Psoas muscle (tissue), 7 donors: ENCODE measurements at regions not wholly inside any gene's neighbourhood (a gene's known extent, or its start where the extent isn't known, plus 50 kb on each side); places are given as distances from the start of the nearest gene placed in this dataset.

Experiments used
- ATAC-seq, 4 donors: fragments of 200-7000 bp; cut with Tn5 transposase; one replicate each; pipeline ENCODE4 v1.9.1; 2020; ENCODE audit warnings: moderate library complexity in 3 of 4, mild to moderate bottlenecking in 2 of 4
- DNase-seq, 2 donors: peaks; one replicate each; pipeline ENCODE4 v3.0.0-alpha.2; 2020
- H3K27ac ChIP-seq: fragments of 200-600 bp; one replicate; pipeline ENCODE4 v1.8.0; 2022
- H3K27me3 ChIP-seq, 3 donors: fragments of 200-600 bp in 1 of 3; one replicate each; pipeline versions ENCODE4 v1.6.1 to v1.8.0; 2013 to 2022; ENCODE audit warnings: low read length in 2 of 3, mild to moderate bottlenecking in 2 of 3, moderate library complexity in 1 of 3; ENCODE audit not compliant: insufficient read depth in 3 of 3
- H3K36me3 ChIP-seq, 2 donors: fragments of 200-600 bp in 1 of 2; one replicate each; pipeline versions ENCODE4 v1.6.1 to v1.8.0; 2013 to 2022; ENCODE audit warnings: low read depth in 1 of 2, mild to moderate bottlenecking in 1 of 2, moderate library complexity in 1 of 2; ENCODE audit not compliant: insufficient read depth in 1 of 2
- H3K4me1 ChIP-seq: fragments of 200-600 bp; one replicate; pipeline ENCODE4 v1.8.0; 2022
- H3K4me3 ChIP-seq: fragments of 200-600 bp; one replicate; pipeline ENCODE4 v1.8.0; 2022; ENCODE audit warnings: mild to moderate bottlenecking
- H3K9me3 ChIP-seq: fragments of 200-600 bp; one replicate; pipeline ENCODE4 v1.8.0; 2022
- CTCF ChIP-seq: fragments of 200-600 bp; IDR thresholded peaks from one replicate; pipeline ENCODE4 v1.8.0; 2022; ENCODE audit warnings: antibody characterized with exemption
- WGBS, 3 donors: extraction: QIAGEN DNeasy Blood & Tissue Kit; methylation state at CpG; one replicate each; pipeline versions ENCODE4 v1.1.6 to v1.1.7; 2013; 5-methylcytosine and 5-hydroxymethylcytosine counted together
- intact Hi-C, 2 donors: fragments of 100-400 bp; cut with DNase I; formaldehyde crosslinking; loops; one replicate each; pipeline versions ENCODE4 v1.11.0 to v1.14.2; 2022
- donor health status: healthy with polysubstance abuse.
- donor health status: DM: no; HTN: no; CAD: no; lungs with moderate emphysema.
- donor health status: Bipolar disorder and iron deficiency.
- donor health status: healthy.
- donor health status: DM: yes; HTN: yes; CAD: no.
- donor health status: DM: no; HTN: no; CAD: no.
- donor health status: DM: yes; HTN: yes; CAD: no.

GRCh38 chr3:194001728-194002459 is 134.1 kb upstream of the HES1 start:
- no peak for TF ChIP-seq CTCF
- Histone ChIP-seq H3K27ac (peak overlapping the region; percentile 88), H3K27me3 (no peaks in the 10 kb centered on the region), H3K9me3 (no peaks in the 10 kb centered on the region), H3K4me1 (peaks cover 59% of the 10 kb centered on the region), H3K4me3 (no peak overlapping the region), H3K36me3 (no peaks in the 10 kb centered on the region)
- 87 to 89% (median 88%) methylated on average over 20 of the region's 20 CpGs for WGBS, 3 donors
- ATAC-seq, result no peak
- intact Hi-C loops, result loop anchor here (5.0 to 10.0 kb wide), 5 partner anchors 45 to 313 kb away; no protein-coding TSS in a partner anchor
- DNase-seq, result no peak

GRCh38 chr3:194003114-194004057 is 132.6 kb upstream of the HES1 start:
- no peaks in the 10 kb centered on the region for H3K9me3 ChIP-seq
- H3K4me1 ChIP-seq, result peaks cover 47% of the 10 kb centered on the region
- H3K27ac ChIP-seq, result peak overlapping the region; percentile 88
- DNase-seq, result peak; percentile 89 to 95
- H3K4me3 ChIP-seq, result peak overlapping the region; percentile 60
- TF ChIP-seq CTCF, result no peak
- no peaks in the 10 kb centered on the region for H3K27me3 ChIP-seq
- H3K36me3 ChIP-seq, result no peaks in the 10 kb centered on the region
- WGBS, 3 donors, result 5 to 6% (median 5%) methylated on average over 54 to 58 of the region's 58 CpGs
- intact Hi-C loops, result loop anchor here (5.0 to 10.0 kb wide), 5 partner anchors 44 to 311 kb away; no protein-coding TSS in a partner anchor
- peak; percentile 78 to 91 (median 82) for ATAC-seq

- no peak overlapping the region for H3K4me3 ChIP-seq
- DNase-seq (no peak), ATAC-seq (no peak)
- no peak for TF ChIP-seq CTCF
- intact Hi-C loops, result loop anchor here in 1 of 2 donors (10.0 kb wide), 3 partner anchors 221 to 309 kb away; no protein-coding TSS in a partner anchor
- no peaks in the 10 kb centered on the region for H3K36me3 ChIP-seq
- H3K27ac ChIP-seq, result no peak overlapping the region
- no peaks in the 10 kb centered on the region for H3K9me3 ChIP-seq
- H3K4me1 ChIP-seq, result peaks cover 32% of the 10 kb centered on the region
- 69 to 80% (median 77%) methylated on average over 4 of the region's 4 CpGs for WGBS, 3 donors
- H3K27me3 ChIP-seq, result no peaks in the 10 kb centered on the region
Measured at GRCh38 chr3:194005930-194006501, 129.9 kb upstream of the HES1 start.

- 84 to 87% (median 86%) methylated on average over 13 of the region's 13 CpGs for WGBS, 3 donors
- H3K27ac ChIP-seq, result no peak overlapping the region
- ATAC-seq (no peak), DNase-seq (no peak)
- no peak overlapping the region for H3K4me3 ChIP-seq
- no peaks in the 10 kb centered on the region for H3K36me3 ChIP-seq
- no peak for TF ChIP-seq CTCF
- intact Hi-C loops, result loop anchor here in 1 of 2 donors (10.0 kb wide), 3 partner anchors 223 to 307 kb away; no protein-coding TSS in a partner anchor
- no peaks in the 10 kb centered on the region for H3K9me3 ChIP-seq
- H3K4me1 ChIP-seq, result peaks cover 28% of the 10 kb centered on the region
- no peaks in the 10 kb centered on the region for H3K27me3 ChIP-seq
Measured at GRCh38 chr3:194007592-194008337, 128.2 kb upstream of the HES1 start.
